H9 (cell line): ENCODE measurements at regions not wholly inside any gene's neighbourhood (a gene's known extent, or its start where the extent isn't known, plus 50 kb on each side); places are given as distances from the start of the nearest gene placed in this dataset.

Source experiments
- DNase-seq: peaks from one replicate; pipeline ENCODE4 v3.0.0-alpha.2; 2017
- H2AFZ ChIP-seq: one replicate; pipeline ENCODE4 v1.6.1; 2013; ENCODE audit warnings: mild to moderate bottlenecking, low read length, control low read depth, moderate library complexity
- H2AK5ac ChIP-seq: 2 replicates; pipeline ENCODE4 v1.6.1; 2013; ENCODE audit warnings: low read length, control low read depth, mixed read lengths; ENCODE audit not compliant: insufficient read length
- H2BK120ac ChIP-seq: one replicate; pipeline ENCODE4 v1.6.1; 2013; ENCODE audit warnings: low read depth, mild to moderate bottlenecking, low read length, control low read depth, inconsistent platforms; ENCODE audit not compliant: poor library complexity, severe bottlenecking
- H2BK12ac ChIP-seq: 2 replicates; pipeline ENCODE4 v1.6.1; 2013; ENCODE audit warnings: low read length, control low read depth, mixed read lengths, low read depth; ENCODE audit not compliant: insufficient read length
- H2BK15ac ChIP-seq: 2 replicates; pipeline ENCODE4 v1.6.1; 2013; ENCODE audit warnings: low read depth, low read length, control low read depth
- H2BK20ac ChIP-seq: one replicate; pipeline ENCODE4 v1.6.1; 2013; ENCODE audit warnings: low read depth, mild to moderate bottlenecking, low read length, control low read depth, inconsistent platforms; ENCODE audit not compliant: poor library complexity, severe bottlenecking
- H2BK5ac ChIP-seq: 2 replicates; pipeline ENCODE4 v1.6.1; 2013; ENCODE audit warnings: low read length, control low read depth, mixed read lengths; ENCODE audit not compliant: insufficient read length
- H3K14ac ChIP-seq: 2 replicates; pipeline ENCODE4 v1.6.1; 2013; ENCODE audit warnings: low read length, control low read depth; ENCODE audit not compliant: insufficient read depth
- H3K18ac ChIP-seq: 2 replicates; pipeline ENCODE4 v1.6.1; 2013; ENCODE audit warnings: low read depth, mild to moderate bottlenecking, mixed read lengths, low read length, control low read depth; ENCODE audit not compliant: insufficient read length
- H3K23ac ChIP-seq: 2 replicates; pipeline ENCODE4 v1.6.1; 2013; ENCODE audit warnings: low read length, control low read depth, mixed read lengths, low read depth; ENCODE audit not compliant: insufficient read length
- H3K23me2 ChIP-seq: 2 replicates; pipeline ENCODE4 v1.6.1; 2013; ENCODE audit warnings: low read depth, mild to moderate bottlenecking, mixed read lengths, low read length, control low read depth; ENCODE audit not compliant: insufficient read length, poor library complexity, severe bottlenecking
- H3K27ac ChIP-seq: 2 replicates; pipeline ENCODE4 v1.5.1; 2013; ENCODE audit warnings: low read length, control low read depth, mixed read lengths, low read depth; ENCODE audit not compliant: insufficient read length
- H3K27me3 ChIP-seq: 2 replicates; pipeline ENCODE4 v1.6.1; 2013; ENCODE audit warnings: low read length, control low read depth, inconsistent platforms; ENCODE audit not compliant: insufficient read depth
- H3K4ac ChIP-seq: 2 replicates; pipeline ENCODE4 v1.6.1; 2013; ENCODE audit warnings: low read depth, mild to moderate bottlenecking, control low read depth, inconsistent platforms, low read length, moderate library complexity
- H3K4me1 ChIP-seq: 2 replicates; pipeline ENCODE4 v1.6.1; 2013; ENCODE audit warnings: low read length, control low read depth, inconsistent platforms; ENCODE audit not compliant: insufficient read depth
- H3K4me2 ChIP-seq: 2 replicates; pipeline ENCODE4 v1.6.1; 2013; ENCODE audit warnings: low read length, control low read depth, mixed read lengths; ENCODE audit not compliant: insufficient read length, insufficient read depth
- H3K56ac ChIP-seq: 2 replicates; pipeline ENCODE4 v1.6.1; 2013; ENCODE audit warnings: low read depth, mild to moderate bottlenecking, mixed read lengths, low read length, control low read depth; ENCODE audit not compliant: insufficient read length
- H3K79me1 ChIP-seq: 2 replicates; pipeline ENCODE4 v1.6.1; 2013; ENCODE audit warnings: low read depth, mild to moderate bottlenecking, moderate library complexity, low read length, control low read depth, inconsistent platforms; ENCODE audit not compliant: insufficient read depth, poor library complexity, severe bottlenecking
- H3K79me2 ChIP-seq: 2 replicates; pipeline ENCODE4 v1.6.1; 2013; ENCODE audit warnings: low read length, control low read depth, inconsistent platforms; ENCODE audit not compliant: insufficient read depth
- H3K9ac ChIP-seq: 2 replicates; pipeline ENCODE4 v1.6.1; 2013; ENCODE audit warnings: low read length, control low read depth, mixed read lengths; ENCODE audit not compliant: insufficient read length; ENCODE audit errors: extremely low read depth
- H3K9me3 ChIP-seq: one replicate; pipeline ENCODE4 v1.6.1; 2013; ENCODE audit warnings: low read depth, low read length, inconsistent platforms; ENCODE audit not compliant: control insufficient read depth
- H3T11ph ChIP-seq: one replicate; pipeline ENCODE4 v1.6.1; 2013; ENCODE audit warnings: mild to moderate bottlenecking, low read length, control low read depth, inconsistent platforms
- H4K20me1 ChIP-seq: one replicate; pipeline ENCODE4 v1.6.1; 2013; ENCODE audit not compliant: control insufficient read depth, insufficient read length, insufficient read depth
- H4K5ac ChIP-seq: 2 replicates; pipeline ENCODE4 v1.6.1; 2013; ENCODE audit warnings: low read depth, mild to moderate bottlenecking, mixed read lengths, low read length, control low read depth; ENCODE audit not compliant: insufficient read length
- H4K8ac ChIP-seq: replicated peaks from 2 replicates; pipeline ENCODE4 v1.6.1; 2013; ENCODE audit warnings: low read length, control low read depth, mixed read lengths, low read depth; ENCODE audit not compliant: insufficient read length
- H4K91ac ChIP-seq: 2 replicates; pipeline ENCODE4 v1.6.1; 2013; ENCODE audit warnings: low read depth, mild to moderate bottlenecking, moderate library complexity, mixed read lengths, low read length, control low read depth; ENCODE audit not compliant: insufficient read length
- H3K27ac Mint-ChIP-seq, 3 experiments: 2 replicates in 2 of 3; 3 replicates in 1 of 3; pipeline ENCODE4 v1.8.0; 2020 to 2021; ENCODE audit warnings: mixed read lengths in 3 of 3, mild to moderate bottlenecking in 1 of 3, moderate library complexity in 1 of 3
- H3K27me3 Mint-ChIP-seq: 2 replicates; pipeline ENCODE4 v1.8.0; 2021; ENCODE audit warnings: low read depth, mild to moderate bottlenecking, moderate library complexity, mixed read lengths
- H3K36me3 Mint-ChIP-seq, 3 experiments: 2 replicates in 2 of 3; 3 replicates in 1 of 3; pipeline ENCODE4 v1.8.0; 2020 to 2021; ENCODE audit warnings: low read depth in 3 of 3, mixed read lengths in 3 of 3; ENCODE audit not compliant: insufficient read depth in 1 of 3
- H3K4me1 Mint-ChIP-seq, 2 experiments: 2 replicates each; pipeline ENCODE4 v1.8.0; 2020; ENCODE audit warnings: mixed read lengths in 2 of 2
- H3K4me3 Mint-ChIP-seq, 2 experiments: 2 replicates in 1 of 2; 3 replicates in 1 of 2; pipeline ENCODE4 v1.8.0; 2020 to 2021; ENCODE audit warnings: mild to moderate bottlenecking in 2 of 2, mixed read lengths in 2 of 2, moderate library complexity in 1 of 2
- H3K9me3 Mint-ChIP-seq, 2 experiments: 2 replicates in 1 of 2; 3 replicates in 1 of 2; pipeline ENCODE4 v1.8.0; 2020; ENCODE audit warnings: mild to moderate bottlenecking in 2 of 2, mixed read lengths in 2 of 2, moderate library complexity in 1 of 2
- WGBS: extraction: QIAGEN DNeasy Blood & Tissue Kit; methylation state at CpG from one replicate; pipeline ENCODE4 v1.1.7; 2013; ENCODE audit warnings: missing lambda C conversion rate, low lambda C conversion rate, mixed read lengths; ENCODE audit not compliant: insufficient read length; ENCODE audit errors: extremely low coverage; 5-methylcytosine and 5-hydroxymethylcytosine counted together
- TF ChIP-seq, protein P1 (sequence below): fragments of 200-600 bp; sonication (generic); conservative IDR thresholded peaks from 3 replicates; pipeline ENCODE4 v1.8.0; 2021; ENCODE audit warnings: antibody characterized with exemption, mild to moderate bottlenecking

DNA sequence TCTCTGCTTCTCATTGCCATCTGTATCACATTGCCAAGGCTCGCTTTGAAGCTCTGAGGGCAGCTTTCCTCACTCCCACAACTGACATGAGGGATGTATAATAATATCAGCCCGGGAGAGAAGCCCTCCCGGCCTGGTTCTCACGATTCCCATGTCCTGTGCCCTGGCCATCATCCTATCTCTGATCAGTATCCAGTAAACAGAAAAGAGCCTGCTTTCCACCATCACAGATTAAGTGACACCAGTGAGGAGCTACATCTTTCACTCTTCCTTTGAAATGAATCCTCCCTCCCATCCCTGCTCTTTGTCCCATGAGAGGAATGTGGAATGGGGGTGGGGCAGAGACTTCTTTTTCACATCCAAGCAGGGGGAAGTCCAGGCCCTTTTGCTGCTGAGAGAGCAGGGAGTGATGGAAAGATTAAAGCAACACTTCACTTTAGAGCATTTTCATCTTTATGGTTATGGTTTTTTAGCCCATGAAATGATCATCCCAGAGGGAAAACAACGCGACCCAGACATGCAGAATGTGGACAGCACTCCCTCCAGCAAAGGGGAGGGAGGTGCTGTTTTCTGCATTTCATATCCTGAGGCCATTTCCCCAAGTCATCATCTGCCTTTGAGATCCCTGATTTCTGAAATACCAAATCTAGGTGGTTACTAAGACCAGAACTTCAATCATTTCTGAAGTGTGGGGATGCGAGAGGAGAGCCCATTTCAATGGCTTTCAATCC, 84.6 kb upstream of the LYZL1 start:
- Histone ChIP-seq H3K4ac (no peak overlapping the region), H3K4me2 (no peak overlapping the region), H3K18ac (peak overlapping the region; percentile 58), H3K79me2 (no peaks in the 10 kb centered on the region), H3K23ac (no peak overlapping the region), H2AFZ (no peak overlapping the region), H2BK5ac (no peak overlapping the region), H3K4me1 (peaks cover 10% of the 10 kb centered on the region; the same call in 1 of the 2 replicates), H2BK15ac (no peak overlapping the region), H2AK5ac (no peak overlapping the region), H3K9me3 (no peaks in the 10 kb centered on the region), H4K5ac (no peak overlapping the region), H3K14ac (no peak overlapping the region; the same call in 1 of the 2 replicates), H3T11ph (no peak overlapping the region), H2BK12ac (no peak overlapping the region), H2BK120ac (no peak overlapping the region), H3K27ac (no peak overlapping the region), H3K9ac (no peak overlapping the region), H3K79me1 (no peaks in the 10 kb centered on the region), H3K23me2 (no peaks in the 10 kb centered on the region), H2BK20ac (no peak overlapping the region), H3K56ac (no peak overlapping the region), H4K8ac (no peak overlapping the region), H3K27me3 (no peaks in the 10 kb centered on the region), H4K91ac (no peak overlapping the region), H4K20me1 (no peaks in the 10 kb centered on the region)
- H3K4me3 Mint-ChIP-seq: no peak overlapping the region; a peak in 1 of 5 replicates
- WGBS: no CpG with 5 or more reads among the region's 7 CpGs
- H3K27me3 Mint-ChIP-seq: peaks cover 3% of the 10 kb centered on the region; the same call in 1 of the 2 replicates
- peak; percentile 43 for DNase-seq
- peaks cover 28 to 31% of the 10 kb centered on the region in 2 experiments for H3K4me1 Mint-ChIP-seq
- H3K36me3 Mint-ChIP-seq: peaks cover 0 to 2% (median 0%) of the 10 kb centered on the region in 3 experiments; a peak in 2 of 7 replicates
- H3K9me3 Mint-ChIP-seq: peaks cover 0 to 2% of the 10 kb centered on the region in 2 experiments; a peak in 1 of 5 replicates
- TF ChIP-seq, protein P1, sequence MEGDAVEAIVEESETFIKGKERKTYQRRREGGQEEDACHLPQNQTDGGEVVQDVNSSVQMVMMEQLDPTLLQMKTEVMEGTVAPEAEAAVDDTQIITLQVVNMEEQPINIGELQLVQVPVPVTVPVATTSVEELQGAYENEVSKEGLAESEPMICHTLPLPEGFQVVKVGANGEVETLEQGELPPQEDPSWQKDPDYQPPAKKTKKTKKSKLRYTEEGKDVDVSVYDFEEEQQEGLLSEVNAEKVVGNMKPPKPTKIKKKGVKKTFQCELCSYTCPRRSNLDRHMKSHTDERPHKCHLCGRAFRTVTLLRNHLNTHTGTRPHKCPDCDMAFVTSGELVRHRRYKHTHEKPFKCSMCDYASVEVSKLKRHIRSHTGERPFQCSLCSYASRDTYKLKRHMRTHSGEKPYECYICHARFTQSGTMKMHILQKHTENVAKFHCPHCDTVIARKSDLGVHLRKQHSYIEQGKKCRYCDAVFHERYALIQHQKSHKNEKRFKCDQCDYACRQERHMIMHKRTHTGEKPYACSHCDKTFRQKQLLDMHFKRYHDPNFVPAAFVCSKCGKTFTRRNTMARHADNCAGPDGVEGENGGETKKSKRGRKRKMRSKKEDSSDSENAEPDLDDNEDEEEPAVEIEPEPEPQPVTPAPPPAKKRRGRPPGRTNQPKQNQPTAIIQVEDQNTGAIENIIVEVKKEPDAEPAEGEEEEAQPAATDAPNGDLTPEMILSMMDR: no peak
- peak overlapping the region; percentile 16 to 54 (median 50); a peak in 4 of 7 replicates for H3K27ac Mint-ChIP-seq
